Right lung (tissue), 2 donors: ENCODE measurements at regions not wholly inside any gene's neighbourhood (a gene's known extent, or its start where the extent isn't known, plus 50 kb on each side); places are given as distances from the start of the nearest gene placed in this dataset.

Source experiments
- DNase-seq, 2 donors: peaks; one replicate each; pipeline ENCODE4 v3.0.0-alpha.2; 2013

DNA sequence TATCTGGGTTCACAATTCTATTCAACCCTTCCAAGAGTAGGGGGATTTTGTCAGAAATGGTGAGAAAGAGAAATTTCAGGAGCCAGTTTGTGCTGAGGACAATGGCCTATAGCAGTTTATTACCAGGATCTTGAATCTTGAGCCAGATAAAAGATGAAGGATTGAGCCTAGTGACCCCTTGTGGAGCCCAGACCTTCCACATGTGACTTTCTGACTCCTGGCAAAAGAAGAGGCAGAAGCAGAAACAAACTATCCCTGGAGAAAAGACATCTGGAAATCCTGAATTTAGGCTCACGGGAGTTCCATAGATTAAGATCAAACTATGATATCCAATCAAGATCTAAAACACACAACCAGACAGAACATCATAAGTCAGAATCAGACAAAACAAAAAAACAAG is 60.9 kb upstream of the CHRM2 start:
- DNase-seq: no peak

DNA sequence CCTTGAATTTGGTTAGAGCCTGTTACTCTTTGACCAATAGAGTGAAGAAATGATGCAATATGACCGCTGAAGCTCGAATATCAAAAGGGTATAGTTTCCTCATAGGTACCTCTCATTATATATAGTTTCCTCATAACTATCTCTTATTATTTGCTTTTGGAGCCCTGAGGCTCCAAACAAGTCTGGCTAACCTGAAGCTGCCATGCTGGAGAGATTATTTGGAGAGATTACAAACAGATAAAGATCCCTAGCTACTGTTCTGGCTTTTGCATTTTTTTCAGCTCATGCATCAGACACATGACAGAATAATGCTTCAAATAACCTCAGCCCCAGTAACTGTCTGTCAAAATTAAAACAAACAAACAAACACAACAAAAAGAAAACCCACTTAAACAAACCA is 65.4 kb upstream of the CHRM2 start:
- DNase-seq: no peak

DNA sequence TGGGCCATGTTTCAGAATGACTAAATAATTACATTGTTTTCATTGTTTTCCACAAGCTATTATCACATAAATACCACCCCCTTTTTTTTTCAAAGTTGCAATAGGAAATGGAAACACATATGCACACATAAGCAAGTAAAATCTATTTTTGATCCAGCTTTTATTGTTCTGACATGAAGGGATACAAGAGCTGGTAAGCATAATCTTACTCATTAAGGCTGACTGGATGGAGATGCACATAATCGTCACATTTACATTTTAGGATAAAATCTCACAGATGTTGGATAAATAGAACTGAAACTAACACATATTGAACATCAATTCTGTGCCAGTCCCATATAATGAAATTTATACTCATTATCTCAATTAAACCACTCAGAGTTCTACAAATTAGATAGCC is 84.5 kb upstream of the CHRM2 start:
- DNase-seq: no peak

DNA sequence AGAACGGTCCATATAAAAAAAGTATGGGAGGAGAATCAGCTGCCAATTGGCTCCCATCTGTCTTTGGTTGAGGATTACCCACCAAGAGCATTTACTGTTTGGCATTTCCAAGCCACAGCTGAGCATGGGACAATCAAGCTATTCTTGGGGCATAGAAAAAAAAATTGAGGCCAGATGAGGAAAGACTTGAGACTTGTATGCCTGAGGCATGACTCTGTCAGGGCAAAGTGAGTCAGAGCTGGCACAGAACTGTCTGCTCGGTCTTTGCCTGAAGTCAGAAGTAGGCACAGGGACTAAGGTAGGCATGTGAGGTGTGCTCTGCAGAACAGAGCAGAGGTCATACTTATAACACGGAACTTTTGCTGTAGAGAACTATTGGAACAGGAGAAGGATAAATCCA is 126.5 kb upstream of the CHRM2 start:
- DNase-seq: no peak

DNA sequence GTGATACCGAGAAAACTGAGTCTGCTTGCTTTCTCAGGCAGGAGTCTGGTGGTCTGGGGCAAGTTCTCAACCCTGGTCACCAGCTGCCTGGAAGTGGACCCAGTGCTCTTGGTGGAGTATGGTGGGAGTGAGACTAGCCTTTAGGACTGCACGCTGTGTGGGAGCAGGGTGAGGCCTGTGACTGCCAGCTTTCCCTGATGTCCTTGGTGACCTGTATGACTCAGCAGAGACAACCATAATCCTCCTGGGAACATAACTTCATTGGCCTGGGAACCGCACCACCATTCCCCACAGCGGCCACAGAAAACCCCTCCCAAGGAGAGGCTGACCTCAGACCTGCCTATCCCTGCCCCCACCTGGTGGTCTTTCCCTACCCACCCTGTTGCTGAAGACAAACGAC is 139.5 kb upstream of the CHRM2 start:
- no peak for DNase-seq

DNA sequence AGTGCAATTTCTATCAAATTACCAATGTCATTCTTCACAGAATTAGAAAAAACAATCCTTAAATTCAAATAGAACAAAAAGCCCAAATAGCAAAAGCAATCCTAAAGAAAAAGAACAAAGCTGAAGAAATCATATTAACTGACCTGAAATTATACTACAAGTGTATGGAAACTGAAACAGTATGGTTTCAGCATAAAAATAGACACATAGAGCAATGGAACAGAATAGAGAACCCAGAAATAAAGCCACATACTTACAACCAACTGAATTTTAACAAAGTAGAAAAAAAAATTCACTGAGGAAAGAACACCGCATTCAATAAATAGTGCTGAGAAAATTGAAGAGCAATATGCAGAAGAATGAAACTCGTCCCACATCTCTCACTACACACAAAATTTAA is 142.0 kb upstream of the CHRM2 start:
- DNase-seq: no peak

DNA sequence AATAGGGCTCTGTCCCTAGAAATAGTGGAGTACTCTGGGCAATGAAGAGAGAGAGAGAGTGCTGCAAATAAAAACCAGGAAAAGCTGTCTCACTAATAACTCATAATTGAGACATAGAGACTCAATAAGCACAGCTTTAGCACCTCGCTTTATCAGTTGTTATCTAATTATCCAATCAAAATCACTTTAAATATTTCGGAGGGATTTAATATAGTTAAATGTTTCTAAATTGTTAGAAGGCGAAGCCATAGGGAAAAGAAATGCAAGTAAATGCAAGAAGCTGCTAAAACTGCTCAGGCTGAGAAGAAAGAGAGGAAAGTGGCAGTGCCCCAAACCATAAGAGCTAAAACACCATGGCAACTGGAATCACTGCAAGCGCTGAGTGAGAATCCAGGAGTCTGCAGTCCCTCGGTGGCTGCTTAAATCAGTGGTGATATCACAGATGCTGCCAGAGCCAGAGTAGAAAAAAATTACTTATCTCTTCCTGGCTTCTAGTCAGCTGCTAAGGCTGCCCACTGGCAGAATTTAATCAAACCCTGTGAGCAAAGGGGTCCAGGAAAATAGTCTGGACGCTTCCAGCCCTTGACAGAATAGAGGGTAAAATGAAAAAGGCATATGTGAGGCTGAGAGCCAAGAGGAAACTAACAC is 150.4 kb upstream of the CHRM2 start:
- DNase-seq: no peak

DNA sequence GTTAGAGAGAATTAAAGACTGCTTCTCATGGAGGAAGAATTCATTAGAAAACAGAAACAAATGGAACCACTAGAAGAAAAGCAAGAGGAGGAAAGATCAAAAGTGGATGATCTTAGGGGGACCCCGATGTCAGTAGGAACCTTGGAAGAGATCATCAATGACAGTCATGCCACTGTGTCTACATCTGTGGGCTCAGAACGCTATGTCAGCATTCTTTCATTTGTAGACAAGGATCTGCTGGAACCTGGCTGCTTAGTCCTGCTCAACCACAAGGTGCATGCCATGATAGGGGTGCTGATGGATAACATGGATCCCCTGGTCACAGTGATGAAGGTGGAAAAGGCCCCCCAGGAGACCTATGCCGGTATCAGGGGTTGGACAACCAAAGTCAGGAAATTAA is 154.4 kb upstream of the CHRM2 start:
- DNase-seq: no peak

DNA sequence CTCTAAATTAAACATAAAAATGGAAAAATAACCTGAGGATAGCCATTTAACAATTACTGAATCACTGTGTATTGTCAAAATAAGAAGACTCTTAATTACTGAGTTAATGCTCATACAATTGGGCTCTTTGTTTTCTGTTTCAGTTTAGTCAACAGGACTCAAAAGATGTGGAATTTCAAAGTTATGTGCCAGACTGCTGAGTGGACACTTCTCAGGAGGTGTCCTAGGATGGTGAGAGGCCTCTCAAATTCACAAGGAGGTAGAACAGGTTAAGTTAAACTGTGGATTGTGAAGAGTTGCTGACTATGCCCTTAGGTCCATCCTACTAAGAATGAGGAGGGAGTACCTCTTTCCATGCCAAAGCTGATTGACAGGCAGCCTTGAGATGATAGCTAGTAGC is 157.7 kb upstream of the CHRM2 start:
- DNase-seq: no peak

DNA sequence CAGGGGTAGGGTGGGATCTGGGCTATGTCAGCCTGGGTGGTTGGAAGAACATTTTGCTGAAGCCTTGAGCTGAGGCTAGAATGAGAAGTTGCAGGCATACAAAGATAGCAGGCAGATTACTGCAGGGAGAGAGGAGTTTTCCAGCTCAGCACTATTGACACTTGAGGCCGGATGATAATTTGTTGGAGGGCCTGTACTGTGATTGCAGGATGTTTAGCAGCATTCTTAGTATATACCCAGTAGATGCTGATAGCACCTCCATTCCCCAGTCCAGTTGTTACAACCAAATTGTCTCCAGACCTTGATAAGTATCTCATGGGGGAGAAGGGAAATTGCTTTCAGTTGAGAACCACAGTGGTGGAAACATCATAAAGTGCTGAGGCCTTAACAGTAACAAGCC is 158.6 kb upstream of the CHRM2 start:
- DNase-seq: no peak

DNA sequence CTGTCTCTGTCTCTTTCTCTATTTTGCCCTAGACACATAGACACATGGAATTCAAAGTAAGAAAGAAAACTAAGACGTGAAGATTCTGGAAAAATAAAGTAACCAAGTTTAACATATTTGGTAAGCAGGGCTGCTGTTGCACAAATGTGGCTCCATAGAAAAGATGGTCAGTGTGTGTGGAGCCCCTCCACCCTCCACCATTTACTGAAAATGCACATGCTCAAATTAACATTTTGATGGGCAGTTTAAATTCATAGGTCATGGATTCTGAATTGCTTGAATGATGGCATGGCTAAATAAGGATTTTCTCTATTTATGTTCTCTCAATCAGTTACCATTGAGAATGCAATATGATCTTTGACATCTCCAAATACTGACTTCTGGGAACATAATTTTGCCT is 165.5 kb upstream of the CHRM2 start:
- DNase-seq: no peak

DNA sequence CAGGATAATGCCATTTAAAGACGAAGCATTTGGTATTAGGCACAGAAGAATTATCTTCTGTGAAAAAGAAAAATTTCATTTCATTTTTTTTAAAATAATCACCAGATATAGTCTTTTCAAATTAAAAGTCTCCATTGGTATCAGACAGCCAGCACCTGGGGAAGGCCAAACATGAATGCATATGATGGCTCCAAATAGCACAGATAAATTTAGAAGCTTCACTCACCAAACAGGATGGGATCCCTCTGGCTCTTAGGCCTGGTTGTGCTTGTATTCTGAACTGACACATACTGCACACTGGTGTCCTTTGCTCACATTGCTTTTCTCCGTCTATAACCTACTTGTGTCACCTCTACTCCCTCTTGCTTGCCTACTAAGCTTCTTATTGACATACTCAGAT is 169.5 kb upstream of the CHRM2 start:
- DNase-seq: no peak

DNA sequence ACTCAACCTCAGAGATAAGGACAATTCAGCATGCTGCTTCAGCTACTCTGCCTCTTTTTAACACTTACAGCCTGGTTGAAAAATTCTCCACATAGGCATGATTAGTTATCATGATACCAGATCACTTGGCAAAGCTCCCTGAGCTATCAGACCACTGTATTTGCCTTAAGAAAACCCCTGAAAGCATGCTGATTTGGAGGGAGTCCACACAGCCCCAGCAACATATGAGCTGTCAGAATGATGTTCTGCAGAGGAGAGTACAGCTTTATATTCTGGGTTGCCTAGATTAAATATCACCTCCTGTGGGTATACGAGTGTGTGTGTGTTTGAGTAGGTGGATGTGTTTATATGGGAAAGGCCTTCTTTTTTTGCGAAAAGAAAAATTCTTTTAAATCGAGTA is 170.2 kb upstream of the CHRM2 start:
- DNase-seq: no peak

DNA sequence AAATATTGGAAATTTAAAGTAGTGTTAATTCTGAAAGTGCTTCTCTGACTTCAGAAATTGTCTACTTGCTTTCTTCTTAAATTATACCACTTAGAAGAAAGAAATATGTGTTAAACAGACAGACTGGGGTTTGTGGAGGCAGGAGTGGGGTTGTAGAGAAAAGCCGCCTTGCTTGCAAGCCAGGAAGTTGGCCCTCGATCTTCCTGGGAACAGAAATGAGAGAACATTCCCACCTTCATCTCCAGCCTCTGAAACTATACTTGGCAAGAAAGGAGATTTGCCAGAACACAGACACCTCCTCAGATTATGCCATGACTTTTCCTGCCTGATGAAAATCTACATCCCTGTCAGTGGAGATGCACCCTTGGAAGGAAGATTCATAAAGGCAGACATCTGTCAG is 171.2 kb upstream of the CHRM2 start:
- DNase-seq: no peak

DNA sequence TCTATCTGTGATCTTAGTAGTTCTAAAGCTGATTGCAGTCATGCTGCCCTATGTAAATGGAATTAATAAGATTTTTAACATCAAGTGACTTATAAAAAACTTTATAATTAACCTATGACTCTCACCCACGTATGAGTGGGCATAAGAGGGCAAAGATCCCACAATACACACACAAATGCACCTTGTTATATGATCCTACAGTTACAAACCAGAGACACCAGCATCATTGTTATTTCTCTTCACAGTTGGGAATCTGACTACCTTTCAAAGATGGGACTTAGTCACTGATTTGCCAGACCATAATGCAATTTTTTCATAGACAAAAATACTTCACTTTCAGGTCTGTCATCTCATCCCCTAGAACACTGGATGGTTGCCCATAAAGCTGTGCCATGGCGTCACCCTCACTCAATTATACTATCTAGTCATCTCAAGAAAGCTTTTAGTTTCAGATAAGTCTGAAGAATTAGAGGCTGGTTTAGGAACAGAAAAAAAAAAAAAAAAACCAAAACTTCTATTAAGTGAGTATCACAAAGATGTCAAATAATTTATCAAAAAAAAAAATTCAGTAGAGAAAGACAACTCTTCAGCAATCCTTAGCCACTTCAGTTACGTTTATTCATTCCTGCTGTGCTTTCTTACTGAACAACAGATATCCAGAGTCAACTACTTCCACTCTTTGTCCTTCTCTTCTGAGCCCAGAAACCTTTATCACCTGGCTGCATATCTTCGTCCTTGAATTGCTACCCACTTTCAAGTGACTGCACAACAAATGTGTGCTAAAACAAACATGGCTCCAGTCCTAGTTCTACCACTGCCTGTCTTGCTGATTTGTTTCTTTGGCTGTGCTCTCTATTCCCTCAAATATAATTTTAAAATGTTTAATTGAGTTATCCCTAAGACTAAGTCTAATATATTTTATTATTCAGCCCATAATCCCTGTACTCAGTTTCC is 175.0 kb upstream of the CHRM2 start:
- DNase-seq: no peak

DNA sequence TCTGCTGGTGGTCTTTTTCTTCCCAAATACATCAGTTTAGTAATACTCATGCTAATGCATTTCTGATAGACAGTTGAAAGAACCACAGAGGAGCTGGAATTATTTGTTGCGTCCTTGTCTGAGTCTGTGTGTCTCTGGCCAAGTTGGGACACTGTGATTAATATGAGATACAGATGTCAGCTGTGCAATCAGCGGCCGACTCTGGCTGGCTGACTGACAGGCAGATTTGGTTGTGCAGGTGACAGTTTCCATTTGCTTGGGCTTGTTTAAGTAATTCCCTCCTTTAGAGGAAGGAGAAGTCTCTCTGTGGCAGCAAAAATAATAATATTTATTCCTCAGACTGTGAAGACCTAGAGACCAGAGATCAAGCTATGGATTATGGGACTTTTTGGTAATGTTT is 176.2 kb upstream of the CHRM2 start:
- DNase-seq: no peak

DNA sequence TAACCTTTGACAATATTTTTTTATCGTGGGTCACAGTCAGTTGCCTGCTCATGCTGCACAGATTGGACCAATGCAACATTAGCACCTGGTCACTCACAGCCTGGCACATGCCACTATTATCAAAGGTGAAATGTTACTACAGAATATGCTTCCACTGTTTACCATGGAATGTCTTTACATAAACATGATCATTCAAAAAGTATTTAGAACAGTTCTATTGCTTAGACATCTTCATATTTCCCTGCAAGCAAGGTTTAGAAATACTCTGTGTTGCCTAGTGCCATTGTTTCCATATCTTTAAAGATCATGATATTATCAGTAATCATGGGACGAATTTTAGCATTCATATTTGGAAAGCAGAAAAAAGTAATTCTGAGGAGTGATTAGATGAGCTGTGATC is 179.9 kb upstream of the CHRM2 start:
- no peak for DNase-seq

DNA sequence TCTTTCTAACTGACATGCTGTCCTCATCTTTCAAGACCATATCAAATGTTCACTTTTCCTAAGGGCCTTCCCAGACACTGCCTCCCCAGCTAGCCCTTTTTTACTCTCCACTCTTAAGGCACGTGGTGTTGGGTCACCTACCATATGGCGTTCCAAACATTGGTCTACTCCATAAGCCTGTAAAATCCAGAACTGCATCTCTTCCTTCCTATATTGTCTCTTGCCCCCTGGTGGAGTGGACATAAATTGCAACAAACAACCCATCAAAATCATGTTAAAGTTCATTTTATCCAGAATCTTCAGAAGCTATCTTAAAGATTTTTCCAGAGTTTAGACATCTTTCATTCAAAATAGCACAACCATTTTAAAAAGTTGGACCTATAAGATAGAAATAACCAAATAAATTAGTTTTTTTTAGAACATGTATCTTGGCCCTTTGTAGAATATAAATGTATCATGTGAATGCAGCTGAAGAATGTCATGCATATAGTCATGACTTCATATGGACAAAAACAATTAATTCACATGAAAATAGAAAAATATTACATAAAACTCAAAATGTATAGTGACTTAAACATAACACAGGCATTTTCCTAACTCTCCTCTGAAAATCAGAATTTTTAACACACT is 180.6 kb upstream of the CHRM2 start:
- DNase-seq: no peak

DNA sequence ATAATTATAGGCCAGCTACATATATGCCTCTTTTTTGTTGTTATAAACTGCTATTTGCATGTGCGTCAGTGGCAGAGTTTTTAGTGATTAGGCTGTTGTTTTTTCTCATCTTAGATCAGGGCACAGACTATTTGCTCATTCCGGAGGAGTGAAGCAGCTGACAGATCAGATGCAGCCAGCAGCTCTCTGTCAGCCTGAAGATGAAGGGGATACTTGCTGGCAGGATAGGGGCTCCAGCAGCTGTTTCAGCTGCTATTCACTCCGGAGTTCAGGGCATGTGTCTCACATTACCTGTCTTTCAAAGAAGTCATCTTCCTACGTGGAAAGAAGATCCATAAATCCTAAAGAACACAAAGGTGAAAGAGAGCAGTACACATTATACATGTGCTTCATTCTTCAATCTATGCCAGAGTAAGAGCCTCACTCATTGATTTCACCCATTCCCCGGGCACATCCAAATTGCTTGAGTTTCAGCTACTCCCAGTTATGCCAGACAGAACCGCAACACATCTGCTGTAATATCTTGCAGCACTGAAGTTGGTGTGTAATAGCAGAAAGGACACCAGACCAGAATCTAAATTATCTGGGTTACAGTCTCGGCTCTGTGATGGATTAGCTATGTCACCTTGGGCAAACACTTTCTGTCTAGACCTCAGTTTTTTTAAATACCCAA is 182.8 kb upstream of the CHRM2 start:
- no peak for DNase-seq

DNA sequence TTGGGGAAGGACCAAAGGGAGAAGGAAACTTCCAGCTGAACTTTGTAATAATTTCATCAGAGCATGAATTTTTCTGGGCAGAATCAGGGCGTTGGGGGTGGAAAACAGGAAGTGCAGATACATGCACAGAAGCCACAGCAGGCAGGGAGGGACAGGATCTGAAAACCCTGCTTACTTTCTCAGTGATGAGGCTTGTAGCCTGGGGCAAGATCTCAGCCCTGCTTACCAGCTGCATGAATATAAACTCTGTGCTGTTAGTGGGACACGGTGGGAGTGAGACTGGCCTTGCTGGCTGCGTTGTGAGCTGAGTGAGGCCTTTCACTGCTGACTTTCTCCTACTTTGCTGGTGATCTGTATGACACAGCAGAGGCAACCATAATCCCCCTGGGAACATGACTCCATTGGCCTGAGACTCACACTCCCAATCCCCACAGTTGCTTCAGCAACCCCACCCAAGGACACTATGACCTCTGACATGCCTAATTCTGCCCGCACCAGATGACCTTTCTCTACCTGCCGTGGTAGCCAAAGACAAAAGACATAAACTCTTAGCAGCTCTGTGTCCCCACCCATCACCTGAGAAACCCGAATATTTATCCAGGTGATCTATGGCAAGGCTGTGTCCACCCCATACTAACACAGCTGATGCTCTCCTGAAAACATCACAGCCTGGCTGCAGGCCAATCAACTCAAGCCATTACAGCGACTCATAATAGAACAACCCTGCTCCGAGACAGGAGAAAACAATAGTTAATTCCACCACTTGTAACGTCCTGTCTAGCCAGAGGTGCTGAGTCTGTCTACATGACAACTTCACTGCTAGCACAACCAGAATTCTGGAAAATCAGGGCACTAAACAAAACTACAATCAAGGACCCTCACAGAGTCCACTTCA is 190.7 kb upstream of the CHRM2 start:
- DNase-seq: no peak

DNA sequence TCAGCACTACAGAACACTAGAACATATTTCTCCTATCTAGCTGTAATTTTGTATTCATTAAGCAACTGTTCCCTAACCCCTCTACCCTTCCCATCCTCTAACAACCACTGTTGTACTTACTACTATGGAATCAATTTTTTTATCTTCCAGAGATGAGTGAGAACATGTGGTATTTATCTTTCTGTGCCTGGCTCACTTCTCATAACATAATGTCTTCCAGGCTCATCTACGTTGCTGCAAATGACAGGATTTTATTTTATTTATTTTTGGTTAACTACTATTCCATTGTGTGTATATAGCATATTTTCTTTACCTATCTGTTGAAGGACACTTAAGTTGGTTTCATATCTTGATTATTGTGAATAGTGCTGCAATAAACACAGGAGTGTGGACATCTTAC is 200.9 kb upstream of the CHRM2 start:
- DNase-seq: no peak
